HepG2 (cell line): ENCODE measurements at regions not wholly inside any gene's neighbourhood (a gene's known extent, or its start where the extent isn't known, plus 50 kb on each side); places are given as distances from the start of the nearest gene placed in this dataset.

Experiments
- AKAP8 ChIP-seq: sonication (generic); formaldehyde crosslinking; IDR thresholded peaks from 2 replicates; pipeline ENCODE4 v1.5.1; 2020; ENCODE audit warnings: mild to moderate bottlenecking, missing genetic modification reagents
- BCL6 ChIP-seq: IDR thresholded peaks from 2 replicates; pipeline ENCODE4 v1.6.1; 2016; ENCODE audit warnings: missing genetic modification reagents, missing compliant biosample characterization
- ELF3 ChIP-seq: IDR thresholded peaks from 2 replicates; pipeline ENCODE4 v1.6.1; 2016; ENCODE audit warnings: missing genetic modification reagents, missing compliant biosample characterization
- FOXA1 ChIP-seq, 2 experiments: fragments of 450-650 bp in 1 of 2; sonication (generic) in 1 of 2; formaldehyde crosslinking in 1 of 2; IDR thresholded peaks; 2 replicates each; pipeline versions ENCODE4 v1.4.0 to v1.6.1; 2016 to 2020; ENCODE audit warnings: missing genetic modification reagents in 1 of 2
- FOXP1 ChIP-seq, 2 experiments: fragments of 450-650 bp in 1 of 2; IDR thresholded peaks; 2 replicates each; pipeline ENCODE4 v1.6.1; 2017 to 2018; ENCODE audit warnings: antibody characterized with exemption in 1 of 2
- HMGA1 ChIP-seq: sonication (generic); formaldehyde crosslinking; conservative IDR thresholded peaks from 2 replicates; pipeline ENCODE4 v1.4.0; 2020; ENCODE audit warnings: missing genetic modification reagents
- IRF2 ChIP-seq: IDR thresholded peaks from 2 replicates; pipeline ENCODE4 v1.6.1; 2018; ENCODE audit warnings: missing genetic modification reagents, missing compliant biosample characterization
- JUNB ChIP-seq: sonication (generic); formaldehyde crosslinking; IDR thresholded peaks from 2 replicates; pipeline ENCODE4 v1.8.0; 2022; ENCODE audit warnings: missing genetic modification reagents, mild to moderate bottlenecking, borderline replicate concordance
- JUND ChIP-seq: sonication (generic); formaldehyde crosslinking; IDR thresholded peaks from 2 replicates; pipeline ENCODE4 v1.8.0; 2022; ENCODE audit warnings: mild to moderate bottlenecking, missing genetic modification reagents
- KLF11 ChIP-seq: IDR thresholded peaks from 2 replicates; pipeline ENCODE4 v1.6.1; 2016; ENCODE audit warnings: missing compliant biosample characterization
- MBD4 ChIP-seq: IDR thresholded peaks from 2 replicates; pipeline ENCODE4 v1.6.1; 2012; ENCODE audit warnings: low read length, inconsistent platforms, borderline replicate concordance
- TBX2 ChIP-seq: sonication (generic); formaldehyde crosslinking; IDR thresholded peaks from 2 replicates; pipeline ENCODE4 v1.5.0; 2020; ENCODE audit warnings: missing genetic modification reagents, mild to moderate bottlenecking, borderline replicate concordance
- ZNF143 ChIP-seq: sonication (generic); formaldehyde crosslinking; IDR thresholded peaks from 2 replicates; pipeline ENCODE4 v1.4.0; 2020; ENCODE audit warnings: missing genetic modification reagents
- ZNF598 ChIP-seq: sonication (generic); formaldehyde crosslinking; IDR thresholded peaks from 2 replicates; pipeline ENCODE4 v1.5.1; 2020; ENCODE audit warnings: mild to moderate bottlenecking, missing genetic modification reagents, borderline replicate concordance
- ZNF607 ChIP-seq: sonication (generic); formaldehyde crosslinking; IDR thresholded peaks from 2 replicates; pipeline ENCODE4 v1.5.1; 2020; ENCODE audit warnings: missing genetic modification reagents, mild to moderate bottlenecking, borderline replicate concordance
- ZNF670 ChIP-seq: sonication (generic); formaldehyde crosslinking; IDR thresholded peaks from 2 replicates; pipeline ENCODE4 v1.8.0; 2022; ENCODE audit warnings: mild to moderate bottlenecking, missing genetic modification reagents, borderline replicate concordance
- ZNF780A ChIP-seq: sonication (generic); formaldehyde crosslinking; IDR thresholded peaks from 2 replicates; pipeline ENCODE4 v1.8.0; 2022; ENCODE audit warnings: mild to moderate bottlenecking, missing genetic modification reagents, moderate library complexity
- TF ChIP-seq, protein P1 (sequence below): sonication (generic); formaldehyde crosslinking; IDR thresholded peaks from 2 replicates; pipeline ENCODE4 v1.5.1; 2020; ENCODE audit warnings: missing genetic modification reagents, mild to moderate bottlenecking, borderline replicate concordance
- TF ChIP-seq, protein P2 (sequence below): sonication (generic); formaldehyde crosslinking; IDR thresholded peaks from 2 replicates; pipeline ENCODE4 v1.4.0; 2020; ENCODE audit warnings: missing genetic modification reagents, borderline replicate concordance
- TF ChIP-seq, protein P3 (sequence below): sonication (generic); formaldehyde crosslinking; IDR thresholded peaks from 2 replicates; pipeline ENCODE4 v1.8.0; 2022; ENCODE audit warnings: mild to moderate bottlenecking, missing genetic modification reagents
- TF ChIP-seq, protein P4 (sequence below): sonication (generic); formaldehyde crosslinking; IDR thresholded peaks from 2 replicates; pipeline ENCODE4 v1.5.1; 2020; ENCODE audit warnings: missing genetic modification reagents, mild to moderate bottlenecking, borderline replicate concordance

DNA sequence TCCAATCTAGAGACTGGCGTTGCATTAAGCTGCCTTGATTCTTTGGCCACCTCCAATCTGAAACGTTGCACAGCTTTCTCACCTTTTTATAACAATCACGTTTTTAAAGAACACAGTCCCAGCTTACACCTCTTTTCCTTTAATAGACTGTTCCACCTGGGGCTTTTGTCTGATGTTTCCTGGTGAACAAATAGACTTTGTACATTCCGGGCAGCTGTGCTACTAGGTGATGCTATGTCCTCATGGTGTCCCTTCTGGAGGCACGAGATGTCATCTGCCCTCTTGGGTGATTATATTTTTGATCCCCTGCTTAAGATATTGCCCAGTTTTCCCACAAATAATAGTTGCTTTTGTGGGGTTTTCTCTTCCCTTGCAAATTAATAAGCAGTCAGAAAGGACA lies 225.5 kb downstream of the SOX9 start (continued):
- TF ChIP-seq ZNF607 (CRISPR knock-in tag) (no peak), HMGA1 (no peak), ZNF598 (CRISPR knock-in tag) (no peak), ELF3 (CRISPR knock-in tag) (0 out of 2 replicates have a peak, but pooled peaks have one; percentile 59), ZNF670 (no peak), FOXP1 (IDR thresholded peaks at IDR 0.05) (no peak), FOXP1 (CRISPR knock-in tag; IDR thresholded peaks at IDR 0.05) (no peak), KLF11 (CRISPR knock-in tag) (no peak), AKAP8 (no peak), ZNF780A (CRISPR knock-in tag) (no peak), ZNF143 (CRISPR knock-in tag) (no peak), JUNB (CRISPR knock-in tag) (no peak), TBX2 (CRISPR knock-in tag) (0 out of 2 replicates have a peak, but pooled peaks have one; percentile 18), FOXA1 (IDR thresholded peaks at IDR 0.05) (no peak), FOXA1 (CRISPR knock-in tag; IDR thresholded peaks at IDR 0.05) (0 out of 2 replicates have a peak, but pooled peaks have one; percentile 33), IRF2 (CRISPR knock-in tag) (no peak), MBD4 (no peak), BCL6 (CRISPR knock-in tag) (peak; percentile 38; the same call in 1 of the 2 replicates), JUND (CRISPR knock-in tag) (no peak)
- TF ChIP-seq, protein P1, sequence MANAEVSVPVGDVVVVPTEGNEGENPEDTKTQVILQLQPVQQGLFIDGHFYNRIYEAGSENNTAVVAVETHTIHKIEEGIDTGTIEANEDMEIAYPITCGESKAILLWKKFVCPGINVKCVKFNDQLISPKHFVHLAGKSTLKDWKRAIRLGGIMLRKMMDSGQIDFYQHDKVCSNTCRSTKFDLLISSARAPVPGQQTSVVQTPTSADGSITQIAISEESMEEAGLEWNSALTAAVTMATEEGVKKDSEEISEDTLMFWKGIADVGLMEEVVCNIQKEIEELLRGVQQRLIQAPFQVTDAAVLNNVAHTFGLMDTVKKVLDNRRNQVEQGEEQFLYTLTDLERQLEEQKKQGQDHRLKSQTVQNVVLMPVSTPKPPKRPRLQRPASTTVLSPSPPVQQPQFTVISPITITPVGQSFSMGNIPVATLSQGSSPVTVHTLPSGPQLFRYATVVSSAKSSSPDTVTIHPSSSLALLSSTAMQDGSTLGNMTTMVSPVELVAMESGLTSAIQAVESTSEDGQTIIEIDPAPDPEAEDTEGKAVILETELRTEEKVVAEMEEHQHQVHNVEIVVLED (CRISPR knock-in tag): no peak
- TF ChIP-seq, protein P2, sequence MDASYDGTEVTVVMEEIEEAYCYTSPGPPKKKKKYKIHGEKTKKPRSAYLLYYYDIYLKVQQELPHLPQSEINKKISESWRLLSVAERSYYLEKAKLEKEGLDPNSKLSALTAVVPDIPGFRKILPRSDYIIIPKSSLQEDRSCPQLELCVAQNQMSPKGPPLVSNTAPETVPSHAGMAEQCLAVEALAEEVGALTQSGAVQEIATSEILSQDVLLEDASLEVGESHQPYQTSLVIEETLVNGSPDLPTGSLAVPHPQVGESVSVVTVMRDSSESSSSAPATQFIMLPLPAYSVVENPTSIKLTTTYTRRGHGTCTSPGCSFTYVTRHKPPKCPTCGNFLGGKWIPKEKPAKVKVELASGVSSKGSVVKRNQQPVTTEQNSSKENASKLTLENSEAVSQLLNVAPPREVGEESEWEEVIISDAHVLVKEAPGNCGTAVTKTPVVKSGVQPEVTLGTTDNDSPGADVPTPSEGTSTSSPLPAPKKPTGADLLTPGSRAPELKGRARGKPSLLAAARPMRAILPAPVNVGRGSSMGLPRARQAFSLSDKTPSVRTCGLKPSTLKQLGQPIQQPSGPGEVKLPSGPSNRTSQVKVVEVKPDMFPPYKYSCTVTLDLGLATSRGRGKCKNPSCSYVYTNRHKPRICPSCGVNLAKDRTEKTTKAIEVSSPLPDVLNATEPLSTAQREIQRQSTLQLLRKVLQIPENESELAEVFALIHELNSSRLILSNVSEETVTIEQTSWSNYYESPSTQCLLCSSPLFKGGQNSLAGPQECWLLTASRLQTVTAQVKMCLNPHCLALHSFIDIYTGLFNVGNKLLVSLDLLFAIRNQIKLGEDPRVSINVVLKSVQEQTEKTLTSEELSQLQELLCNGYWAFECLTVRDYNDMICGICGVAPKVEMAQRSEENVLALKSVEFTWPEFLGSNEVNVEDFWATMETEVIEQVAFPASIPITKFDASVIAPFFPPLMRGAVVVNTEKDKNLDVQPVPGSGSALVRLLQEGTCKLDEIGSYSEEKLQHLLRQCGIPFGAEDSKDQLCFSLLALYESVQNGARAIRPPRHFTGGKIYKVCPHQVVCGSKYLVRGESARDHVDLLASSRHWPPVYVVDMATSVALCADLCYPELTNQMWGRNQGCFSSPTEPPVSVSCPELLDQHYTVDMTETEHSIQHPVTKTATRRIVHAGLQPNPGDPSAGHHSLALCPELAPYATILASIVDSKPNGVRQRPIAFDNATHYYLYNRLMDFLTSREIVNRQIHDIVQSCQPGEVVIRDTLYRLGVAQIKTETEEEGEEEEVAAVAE (CRISPR knock-in tag): no peak
- TF ChIP-seq, protein P3, sequence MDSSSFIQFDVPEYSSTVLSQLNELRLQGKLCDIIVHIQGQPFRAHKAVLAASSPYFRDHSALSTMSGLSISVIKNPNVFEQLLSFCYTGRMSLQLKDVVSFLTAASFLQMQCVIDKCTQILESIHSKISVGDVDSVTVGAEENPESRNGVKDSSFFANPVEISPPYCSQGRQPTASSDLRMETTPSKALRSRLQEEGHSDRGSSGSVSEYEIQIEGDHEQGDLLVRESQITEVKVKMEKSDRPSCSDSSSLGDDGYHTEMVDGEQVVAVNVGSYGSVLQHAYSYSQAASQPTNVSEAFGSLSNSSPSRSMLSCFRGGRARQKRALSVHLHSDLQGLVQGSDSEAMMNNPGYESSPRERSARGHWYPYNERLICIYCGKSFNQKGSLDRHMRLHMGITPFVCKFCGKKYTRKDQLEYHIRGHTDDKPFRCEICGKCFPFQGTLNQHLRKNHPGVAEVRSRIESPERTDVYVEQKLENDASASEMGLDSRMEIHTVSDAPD (CRISPR knock-in tag): no peak
- TF ChIP-seq, protein P4, sequence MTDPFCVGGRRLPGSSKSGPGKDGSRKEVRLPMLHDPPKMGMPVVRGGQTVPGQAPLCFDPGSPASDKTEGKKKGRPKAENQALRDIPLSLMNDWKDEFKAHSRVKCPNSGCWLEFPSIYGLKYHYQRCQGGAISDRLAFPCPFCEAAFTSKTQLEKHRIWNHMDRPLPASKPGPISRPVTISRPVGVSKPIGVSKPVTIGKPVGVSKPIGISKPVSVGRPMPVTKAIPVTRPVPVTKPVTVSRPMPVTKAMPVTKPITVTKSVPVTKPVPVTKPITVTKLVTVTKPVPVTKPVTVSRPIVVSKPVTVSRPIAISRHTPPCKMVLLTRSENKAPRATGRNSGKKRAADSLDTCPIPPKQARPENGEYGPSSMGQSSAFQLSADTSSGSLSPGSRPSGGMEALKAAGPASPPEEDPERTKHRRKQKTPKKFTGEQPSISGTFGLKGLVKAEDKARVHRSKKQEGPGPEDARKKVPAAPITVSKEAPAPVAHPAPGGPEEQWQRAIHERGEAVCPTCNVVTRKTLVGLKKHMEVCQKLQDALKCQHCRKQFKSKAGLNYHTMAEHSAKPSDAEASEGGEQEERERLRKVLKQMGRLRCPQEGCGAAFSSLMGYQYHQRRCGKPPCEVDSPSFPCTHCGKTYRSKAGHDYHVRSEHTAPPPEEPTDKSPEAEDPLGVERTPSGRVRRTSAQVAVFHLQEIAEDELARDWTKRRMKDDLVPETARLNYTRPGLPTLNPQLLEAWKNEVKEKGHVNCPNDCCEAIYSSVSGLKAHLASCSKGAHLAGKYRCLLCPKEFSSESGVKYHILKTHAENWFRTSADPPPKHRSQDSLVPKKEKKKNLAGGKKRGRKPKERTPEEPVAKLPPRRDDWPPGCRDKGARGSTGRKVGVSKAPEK (CRISPR knock-in tag): no peak
